HCT116 (cell line): ENCODE measurements at regions not wholly inside any gene's neighbourhood (a gene's known extent, or its start where the extent isn't known, plus 50 kb on each side); places are given as distances from the start of the nearest gene placed in this dataset.

Experiments used
- EZH2phosphoT487 ChIP-seq: fragments of 200-600 bp; IDR thresholded peaks from 2 replicates; pipeline ENCODE4 v1.6.1; 2018; ENCODE audit warnings: antibody characterized with exemption, borderline replicate concordance
- POLR2A ChIP-seq: IDR thresholded peaks from 2 replicates; pipeline ENCODE4 v1.7.0; 2011; ENCODE audit warnings: borderline replicate concordance; ENCODE audit not compliant: insufficient read depth, insufficient read length; ENCODE audit errors: extremely low read depth
- POLR2AphosphoS5 ChIP-seq: IDR thresholded peaks from 2 replicates; pipeline ENCODE4 v1.6.1; 2011; ENCODE audit warnings: mild to moderate bottlenecking, low read depth, low read length, moderate library complexity

DNA sequence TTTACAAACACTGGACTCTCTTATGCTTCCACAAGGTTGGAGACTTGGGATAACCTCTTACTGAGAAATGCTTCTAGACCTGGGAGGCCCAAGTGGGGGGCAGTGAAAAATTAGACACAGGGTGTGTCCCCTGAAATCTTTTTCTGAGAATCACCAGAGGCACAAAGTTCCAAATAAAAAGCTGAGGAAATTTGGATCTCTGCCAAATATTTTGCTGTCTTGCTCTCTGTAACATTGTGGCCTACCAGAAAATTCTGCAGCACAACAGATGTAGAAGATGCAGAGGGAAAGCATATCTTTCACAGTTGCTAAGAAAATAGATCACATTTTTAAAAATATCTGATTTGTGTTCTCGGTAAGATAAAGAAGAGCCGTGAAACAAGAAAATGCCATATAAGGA is 849.4 kb downstream of the CCSER2 start:
- no peak for TF ChIP-seq EZH2phosphoT487
- no peak for TF ChIP-seq POLR2AphosphoS5
- no peak for TF ChIP-seq POLR2A
